HFF-Myc (cell line): ENCODE measurements at regions not wholly inside any gene's neighbourhood (a gene's known extent, or its start where the extent isn't known, plus 50 kb on each side); places are given as distances from the start of the nearest gene placed in this dataset.

Experiments used
- DNase-seq: peaks from one replicate; pipeline ENCODE4 v3.0.0-alpha.2; 2011; ENCODE audit warnings: low read depth; ENCODE audit errors: extremely low read depth
- H3K4me3 ChIP-seq: replicated peaks from 2 replicates; pipeline ENCODE4 v1.5.1; 2011; ENCODE audit warnings: low read depth, mild to moderate bottlenecking, control low read depth, low read length
- TF ChIP-seq, protein P1 (sequence below): IDR thresholded peaks from 2 replicates; pipeline ENCODE4 v1.5.1; 2012; ENCODE audit warnings: mild to moderate bottlenecking, low read depth, low read length, control low read depth; ENCODE audit errors: missing control alignments

DNA sequence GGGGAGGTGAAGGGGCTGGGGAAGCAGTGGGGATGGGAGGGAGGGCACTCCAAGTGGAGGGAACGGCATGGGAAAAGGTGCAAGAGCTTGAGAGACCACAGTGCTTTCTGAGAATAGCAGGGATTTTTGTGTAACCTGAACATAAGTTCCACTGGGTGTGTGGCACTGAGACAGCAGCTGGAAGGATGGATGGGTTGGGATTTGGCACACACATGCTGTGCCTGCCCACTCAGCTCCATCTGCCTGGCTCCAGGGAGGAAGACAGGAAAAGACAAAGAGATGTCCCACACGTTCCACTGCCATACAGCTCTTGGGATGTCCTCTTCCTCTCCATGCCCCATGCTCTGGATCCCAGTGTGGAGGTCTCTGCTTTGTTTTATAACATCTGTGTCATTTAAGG lies 114.1 kb upstream of the TEX51 start:
- no peak overlapping the region for H3K4me3 ChIP-seq
- TF ChIP-seq, protein P1, sequence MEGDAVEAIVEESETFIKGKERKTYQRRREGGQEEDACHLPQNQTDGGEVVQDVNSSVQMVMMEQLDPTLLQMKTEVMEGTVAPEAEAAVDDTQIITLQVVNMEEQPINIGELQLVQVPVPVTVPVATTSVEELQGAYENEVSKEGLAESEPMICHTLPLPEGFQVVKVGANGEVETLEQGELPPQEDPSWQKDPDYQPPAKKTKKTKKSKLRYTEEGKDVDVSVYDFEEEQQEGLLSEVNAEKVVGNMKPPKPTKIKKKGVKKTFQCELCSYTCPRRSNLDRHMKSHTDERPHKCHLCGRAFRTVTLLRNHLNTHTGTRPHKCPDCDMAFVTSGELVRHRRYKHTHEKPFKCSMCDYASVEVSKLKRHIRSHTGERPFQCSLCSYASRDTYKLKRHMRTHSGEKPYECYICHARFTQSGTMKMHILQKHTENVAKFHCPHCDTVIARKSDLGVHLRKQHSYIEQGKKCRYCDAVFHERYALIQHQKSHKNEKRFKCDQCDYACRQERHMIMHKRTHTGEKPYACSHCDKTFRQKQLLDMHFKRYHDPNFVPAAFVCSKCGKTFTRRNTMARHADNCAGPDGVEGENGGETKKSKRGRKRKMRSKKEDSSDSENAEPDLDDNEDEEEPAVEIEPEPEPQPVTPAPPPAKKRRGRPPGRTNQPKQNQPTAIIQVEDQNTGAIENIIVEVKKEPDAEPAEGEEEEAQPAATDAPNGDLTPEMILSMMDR, result no peak
- DNase-seq, result no peak

DNA sequence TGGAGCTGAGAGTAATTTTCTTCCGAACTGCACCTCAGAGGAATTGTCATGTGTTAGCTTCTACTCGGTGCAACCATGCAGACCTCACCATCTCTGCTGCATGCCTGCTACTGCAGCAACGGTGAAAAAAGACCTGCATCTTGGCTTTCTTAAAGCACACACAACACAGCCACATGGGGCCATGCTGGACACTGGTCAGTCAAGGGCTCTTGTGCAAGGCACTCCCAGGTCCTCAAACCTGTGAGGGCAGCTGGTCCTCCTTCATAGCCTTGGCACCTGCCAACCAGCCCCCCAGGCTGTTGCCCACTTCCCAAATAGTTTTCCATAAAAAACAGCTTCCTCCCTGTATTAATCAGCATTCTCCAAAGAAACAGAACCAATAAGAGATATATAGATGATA lies 113.5 kb upstream of the TEX51 start:
- no peak for DNase-seq
- TF ChIP-seq, protein P1, result no peak
- H3K4me3 ChIP-seq, result no peak overlapping the region

DNA sequence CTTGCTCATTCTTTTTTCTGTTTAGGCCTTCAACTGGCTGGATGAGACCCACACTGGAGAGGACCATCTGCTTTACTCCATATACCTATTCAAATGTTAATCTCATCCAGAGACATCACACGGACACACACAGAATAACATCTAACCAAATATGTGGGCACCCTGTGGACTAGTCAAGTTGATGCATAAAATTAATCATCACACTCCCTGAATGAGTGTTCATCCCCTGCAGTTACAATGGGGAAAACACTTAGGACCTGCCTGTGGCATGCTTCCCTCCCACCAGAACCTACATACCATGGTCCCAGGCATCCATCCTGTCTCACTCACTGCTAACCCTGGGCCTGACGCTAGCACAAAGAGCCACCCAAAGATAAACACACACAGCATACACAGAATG lies 112.8 kb upstream of the TEX51 start:
- no peak for DNase-seq
- H3K4me3 ChIP-seq, result no peak overlapping the region
- TF ChIP-seq, protein P1, result no peak

DNA sequence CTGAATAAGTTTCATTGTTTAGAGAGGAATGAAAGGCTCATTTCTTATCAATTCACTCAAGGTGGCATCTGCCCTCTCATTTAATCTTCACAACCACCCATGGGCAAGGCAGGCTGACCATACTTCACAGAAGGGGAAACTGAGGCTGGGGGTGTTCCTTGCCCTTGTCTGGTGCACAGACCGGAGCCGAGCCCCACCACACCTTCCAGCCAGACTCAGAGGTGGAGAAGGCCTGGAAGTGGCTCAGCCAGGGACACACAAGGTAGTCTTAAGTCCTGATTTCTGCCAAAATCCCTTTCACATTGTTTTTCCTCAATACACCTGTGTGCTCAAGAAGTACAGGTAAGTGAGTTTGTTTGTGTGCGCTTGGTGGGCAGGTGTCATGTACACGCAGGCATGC lies 111.9 kb upstream of the TEX51 start:
- TF ChIP-seq, protein P1, result no peak
- DNase-seq, result no peak
- no peak overlapping the region for H3K4me3 ChIP-seq

DNA sequence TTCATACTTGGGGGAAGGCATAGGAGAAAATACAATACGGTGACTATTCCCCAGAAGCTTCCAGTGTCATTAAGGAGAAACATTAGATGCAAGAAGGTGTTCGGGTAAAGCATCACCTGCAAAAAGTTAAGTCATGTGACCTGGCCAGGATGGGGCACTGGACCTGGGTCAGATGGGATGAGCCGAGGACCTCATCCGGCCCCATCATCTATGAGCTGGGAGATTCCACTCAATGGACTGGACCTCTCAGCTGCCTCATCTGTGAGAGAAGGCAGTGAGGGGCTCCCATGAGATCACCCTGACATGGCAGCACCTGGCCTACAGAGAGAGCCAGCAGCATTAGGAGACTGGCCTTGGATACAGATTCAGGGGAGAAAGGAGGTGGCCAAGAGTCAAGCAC lies 111.4 kb upstream of the TEX51 start:
- no peak for DNase-seq
- TF ChIP-seq, protein P1, result no peak
- no peak overlapping the region for H3K4me3 ChIP-seq

DNA sequence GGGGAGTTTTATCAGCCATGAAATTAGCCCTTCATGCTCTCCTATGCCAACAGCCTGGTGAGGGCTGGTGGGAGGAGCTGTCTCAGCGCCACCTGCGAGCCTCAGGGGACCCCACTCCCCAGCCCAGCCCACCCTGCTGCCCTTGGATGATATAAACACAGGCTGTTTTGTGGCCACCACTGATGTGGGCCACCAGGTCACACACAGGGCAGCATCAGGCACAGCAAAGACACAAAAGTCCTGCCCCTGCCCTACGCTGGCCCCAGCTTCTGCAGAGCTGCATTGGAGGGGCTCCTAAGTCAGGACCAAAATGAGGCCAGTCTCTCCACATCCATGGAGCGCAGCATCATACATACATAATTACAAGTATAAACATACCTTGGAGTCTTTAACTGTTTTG lies 110.6 kb upstream of the TEX51 start:
- no peak overlapping the region for H3K4me3 ChIP-seq
- TF ChIP-seq, protein P1, result no peak
- DNase-seq, result no peak

DNA sequence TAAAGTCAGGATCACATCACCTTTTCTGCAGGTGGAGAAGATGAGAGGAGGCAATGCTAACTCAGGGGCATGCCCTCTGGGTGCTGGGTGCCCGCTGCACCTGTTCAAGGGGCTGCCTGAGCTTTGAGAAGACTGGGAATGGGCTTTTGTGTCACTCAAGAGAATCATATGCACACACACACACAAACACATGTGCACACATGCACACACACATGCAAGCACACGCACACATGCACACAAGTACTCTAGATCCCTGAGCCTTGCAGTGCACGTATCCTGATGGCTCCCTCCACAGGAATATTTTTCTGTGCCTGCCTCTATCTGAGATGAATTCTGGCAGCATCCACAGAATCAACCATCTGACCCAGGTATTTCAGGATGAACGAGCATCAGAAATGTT lies 110.0 kb upstream of the TEX51 start:
- no peak overlapping the region for H3K4me3 ChIP-seq
- TF ChIP-seq, protein P1, result no peak
- no peak for DNase-seq
